Lower leg skin (tissue), 4 donors: ENCODE measurements at regions not wholly inside any gene's neighbourhood (a gene's known extent, or its start where the extent isn't known, plus 50 kb on each side); places are given as distances from the start of the nearest gene placed in this dataset.

Experiments
- DNase-seq, 2 donors: peaks; one replicate each; pipeline ENCODE4 v3.0.0-alpha.2; 2019; ENCODE audit warnings: low spot score in 2 of 2
- H3K4me3 ChIP-seq: fragments of 200-600 bp; sonication (generic); 2 replicates; pipeline ENCODE4 v1.5.1; 2017; ENCODE audit warnings: mild to moderate bottlenecking, low read depth; ENCODE audit not compliant: poor library complexity, severe bottlenecking
- CTCF ChIP-seq, 3 donors: fragments of 450-650 bp; IDR thresholded peaks; one replicate each; pipeline ENCODE4 v1.5.1; 2016; ENCODE audit warnings: antibody characterized with exemption in 3 of 3, mild to moderate bottlenecking in 3 of 3, moderate library complexity in 2 of 3
- POLR2A ChIP-seq, 2 donors: fragments of 450-650 bp; IDR thresholded peaks; one replicate each; pipeline ENCODE4 v1.6.1; 2016 to 2017; ENCODE audit warnings: antibody characterized with exemption in 2 of 2, mild to moderate bottlenecking in 1 of 2, moderate library complexity in 1 of 2
- WGBS, 2 donors: methylation state at CpG; one replicate each; pipeline ENCODE4 v1.1.5; 2018; 5-methylcytosine and 5-hydroxymethylcytosine counted together
- intact Hi-C: fragments of 100-400 bp; cut with DNase I; formaldehyde crosslinking; loops from one replicate; pipeline ENCODE4 v1.15.0; 2023; ENCODE audit warnings: low total_unique reads

- TF ChIP-seq CTCF (IDR thresholded peaks at IDR 0.05) (no peak), POLR2A (IDR thresholded peaks at IDR 0.05) (no peak)
- no peak overlapping the region for H3K4me3 ChIP-seq
- 84 to 93% methylated on average over 4 of the region's 4 CpGs for WGBS, 2 donors
- DNase-seq = no peak
- intact Hi-C loops = no loop called here
These were observed 73.7 kb downstream of the NAV1 start for GRCh38 chr1:201612645-201613044.

GRCh38 chr1:201614262-201615015 lies 75.5 kb downstream of the NAV1 start:
- intact Hi-C loops = no loop called here
- no peak for DNase-seq
- 29 to 32% methylated on average over 17 to 19 of the region's 22 CpGs for WGBS, 2 donors
- H3K4me3 ChIP-seq = no peak overlapping the region
- no peak for TF ChIP-seq POLR2A (IDR thresholded peaks at IDR 0.05)
- no peak for TF ChIP-seq CTCF (IDR thresholded peaks at IDR 0.05)

GRCh38 chr1:201617157-201617556 lies 78.2 kb downstream of the NAV1 start:
- no peak overlapping the region for H3K4me3 ChIP-seq
- WGBS, 2 donors = 82 to 86% methylated on average over 3 of the region's 3 CpGs
- intact Hi-C loops = no loop called here
- DNase-seq = no peak
- TF ChIP-seq POLR2A (IDR thresholded peaks at IDR 0.05) = no peak
- TF ChIP-seq CTCF (IDR thresholded peaks at IDR 0.05) = no peak

- intact Hi-C loops = no loop called here
These were observed 79.5 kb downstream of the NAV1 start for GRCh38 chr1:201618389-201618788.

GRCh38 chr1:201618905-201619304 lies 80.0 kb downstream of the NAV1 start:
- TF ChIP-seq POLR2A (IDR thresholded peaks at IDR 0.05) = no peak
- no peak for TF ChIP-seq CTCF (IDR thresholded peaks at IDR 0.05)
- intact Hi-C loops = no loop called here
- no peak overlapping the region for H3K4me3 ChIP-seq
- no peak for DNase-seq
- 84 to 86% methylated on average over 5 of the region's 5 CpGs for WGBS, 2 donors

More at GRCh38 chr1:201618389-201618788, 79.5 kb downstream of the NAV1 start:
- no peak for TF ChIP-seq POLR2A (IDR thresholded peaks at IDR 0.05)
- no peak for TF ChIP-seq CTCF (IDR thresholded peaks at IDR 0.05)
- 85 to 88% methylated on average over 3 of the region's 3 CpGs for WGBS, 2 donors
- no peak overlapping the region for H3K4me3 ChIP-seq
- DNase-seq = no peak

- intact Hi-C loops = no loop called here
- no peak overlapping the region for H3K4me3 ChIP-seq
- no peak for TF ChIP-seq POLR2A (IDR thresholded peaks at IDR 0.05)
- no peak for TF ChIP-seq CTCF (IDR thresholded peaks at IDR 0.05)
- no peak for DNase-seq
- 100% methylated on average over 1 of the region's 1 CpG for WGBS, 2 donors
These were observed 80.6 kb downstream of the NAV1 start for GRCh38 chr1:201619513-201619912.
